ENCODE measurements at regions not wholly inside any gene's neighbourhood (a gene's known extent, or its start where the extent isn't known, plus 50 kb on each side); places are given as distances from the start of the nearest gene placed in this dataset.

- DNase-seq = no peak
Observed at GRCh38 chr14:58862416-58863160, 224.8 kb downstream of the DACT1 start.

GRCh38 chr14:58863661-58864345 lies 226.0 kb downstream of the DACT1 start:
- DNase-seq = no peak

- DNase-seq = no peak
Observed at GRCh38 chr14:58864751-58865513, 227.2 kb downstream of the DACT1 start.

GRCh38 chr14:58865514-58866281 lies 227.9 kb downstream of the DACT1 start:
- DNase-seq = no peak

- no peak for DNase-seq
Observed at GRCh38 chr14:58866391-58866790, 228.6 kb downstream of the DACT1 start.

- DNase-seq = no peak
Observed at GRCh38 chr14:58870961-58871360, 233.2 kb downstream of the DACT1 start.

- no peak for DNase-seq
Observed at GRCh38 chr14:58871573-58871972, 233.8 kb downstream of the DACT1 start.

- DNase-seq = no peak
Observed at GRCh38 chr14:58872061-58872460, 234.3 kb downstream of the DACT1 start.

- DNase-seq = no peak
Observed at GRCh38 chr14:58873228-58873953, 235.6 kb downstream of the DACT1 start.

- DNase-seq = no peak
Observed at GRCh38 chr14:58875613-58876012, 237.9 kb downstream of the DACT1 start.

- DNase-seq = no peak
Observed at GRCh38 chr14:58876608-58877007, 238.8 kb downstream of the DACT1 start.

- no peak for DNase-seq
Observed at GRCh38 chr14:58878439-58879139, 240.8 kb downstream of the DACT1 start.

- no peak for DNase-seq
Observed at GRCh38 chr14:58881433-58881832, 243.7 kb downstream of the DACT1 start.

- DNase-seq = no peak
Observed at GRCh38 chr14:58882577-58883018, 244.8 kb downstream of the DACT1 start.

- DNase-seq = no peak
Observed at GRCh38 chr14:58884442-58884841, 246.7 kb downstream of the DACT1 start.

- no peak for DNase-seq
Observed at GRCh38 chr14:58887931-58888330, 250.2 kb downstream of the DACT1 start.

- DNase-seq = no peak
Observed at GRCh38 chr14:58898655-58899316, 261.0 kb downstream of the DACT1 start.

GRCh38 chr14:58899317-58899713 lies 261.6 kb downstream of the DACT1 start:
- no peak for DNase-seq

- no peak for DNase-seq
Observed at GRCh38 chr14:58901826-58902225, 264.1 kb downstream of the DACT1 start.

- DNase-seq = no peak
Observed at GRCh38 chr14:58904776-58905175, 267.0 kb downstream of the DACT1 start.

- DNase-seq = no peak
Observed at GRCh38 chr14:58907803-58908202, 270.0 kb downstream of the DACT1 start.

Data from activated CD4-positive, alpha-beta T cell treated with anti-CD3 and anti-CD28 coated beads for 48 hours (primary cell).